Lower leg skin (tissue), 4 donors: ENCODE measurements at regions not wholly inside any gene's neighbourhood (a gene's known extent, or its start where the extent isn't known, plus 50 kb on each side); places are given as distances from the start of the nearest gene placed in this dataset.

Experiments used
- DNase-seq, 2 donors: peaks; one replicate each; pipeline ENCODE4 v3.0.0-alpha.2; 2019; ENCODE audit warnings: low spot score in 2 of 2
- H3K4me3 ChIP-seq: fragments of 200-600 bp; sonication (generic); 2 replicates; pipeline ENCODE4 v1.5.1; 2017; ENCODE audit warnings: mild to moderate bottlenecking, low read depth; ENCODE audit not compliant: poor library complexity, severe bottlenecking
- POLR2A ChIP-seq, 2 donors: fragments of 450-650 bp; IDR thresholded peaks; one replicate each; pipeline ENCODE4 v1.6.1; 2016 to 2017; ENCODE audit warnings: antibody characterized with exemption in 2 of 2, mild to moderate bottlenecking in 1 of 2, moderate library complexity in 1 of 2
- WGBS, 2 donors: methylation state at CpG; one replicate each; pipeline ENCODE4 v1.1.5; 2018; 5-methylcytosine and 5-hydroxymethylcytosine counted together
- intact Hi-C: fragments of 100-400 bp; cut with DNase I; formaldehyde crosslinking; loops from one replicate; pipeline ENCODE4 v1.15.0; 2023; ENCODE audit warnings: low total_unique reads
- TF ChIP-seq, protein P1 (sequence below), 3 donors: fragments of 450-650 bp; IDR thresholded peaks; one replicate each; pipeline ENCODE4 v1.5.1; 2016; ENCODE audit warnings: antibody characterized with exemption in 3 of 3, mild to moderate bottlenecking in 3 of 3, moderate library complexity in 2 of 3

DNA sequence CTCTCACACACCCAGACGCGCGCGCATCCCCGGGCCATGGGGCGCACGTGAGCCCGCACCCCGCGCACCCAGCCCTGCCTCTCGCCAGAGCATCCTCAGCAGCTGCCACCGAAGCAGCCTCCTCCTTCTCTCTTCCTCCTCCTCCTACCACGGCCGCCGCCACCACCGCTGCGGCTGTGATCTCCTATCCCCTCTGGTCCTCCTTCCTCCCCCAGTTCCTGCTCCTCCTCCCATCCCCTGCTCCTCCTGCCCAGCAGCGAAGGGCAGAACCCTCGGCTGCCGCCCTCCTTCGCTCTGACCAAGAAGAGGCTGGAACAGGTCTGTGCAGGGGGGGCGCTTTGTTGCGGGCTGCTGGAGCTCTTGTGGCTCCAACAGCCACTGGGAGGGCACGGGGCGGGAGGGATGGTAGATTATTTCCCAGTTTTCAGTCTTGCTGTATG is 148.7 kb upstream of the CHRDL1 start:
- no peak overlapping the region for H3K4me3 ChIP-seq
- DNase-seq: peak in 1 of 2 donors; percentile 88
- TF ChIP-seq POLR2A (IDR thresholded peaks at IDR 0.05): no peak
- TF ChIP-seq, protein P1, sequence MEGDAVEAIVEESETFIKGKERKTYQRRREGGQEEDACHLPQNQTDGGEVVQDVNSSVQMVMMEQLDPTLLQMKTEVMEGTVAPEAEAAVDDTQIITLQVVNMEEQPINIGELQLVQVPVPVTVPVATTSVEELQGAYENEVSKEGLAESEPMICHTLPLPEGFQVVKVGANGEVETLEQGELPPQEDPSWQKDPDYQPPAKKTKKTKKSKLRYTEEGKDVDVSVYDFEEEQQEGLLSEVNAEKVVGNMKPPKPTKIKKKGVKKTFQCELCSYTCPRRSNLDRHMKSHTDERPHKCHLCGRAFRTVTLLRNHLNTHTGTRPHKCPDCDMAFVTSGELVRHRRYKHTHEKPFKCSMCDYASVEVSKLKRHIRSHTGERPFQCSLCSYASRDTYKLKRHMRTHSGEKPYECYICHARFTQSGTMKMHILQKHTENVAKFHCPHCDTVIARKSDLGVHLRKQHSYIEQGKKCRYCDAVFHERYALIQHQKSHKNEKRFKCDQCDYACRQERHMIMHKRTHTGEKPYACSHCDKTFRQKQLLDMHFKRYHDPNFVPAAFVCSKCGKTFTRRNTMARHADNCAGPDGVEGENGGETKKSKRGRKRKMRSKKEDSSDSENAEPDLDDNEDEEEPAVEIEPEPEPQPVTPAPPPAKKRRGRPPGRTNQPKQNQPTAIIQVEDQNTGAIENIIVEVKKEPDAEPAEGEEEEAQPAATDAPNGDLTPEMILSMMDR (IDR thresholded peaks at IDR 0.05): no peak
- WGBS, 2 donors: 0 to 24% methylated on average over 24 to 25 of the region's 25 CpGs
- intact Hi-C loops: no loop called here

DNA sequence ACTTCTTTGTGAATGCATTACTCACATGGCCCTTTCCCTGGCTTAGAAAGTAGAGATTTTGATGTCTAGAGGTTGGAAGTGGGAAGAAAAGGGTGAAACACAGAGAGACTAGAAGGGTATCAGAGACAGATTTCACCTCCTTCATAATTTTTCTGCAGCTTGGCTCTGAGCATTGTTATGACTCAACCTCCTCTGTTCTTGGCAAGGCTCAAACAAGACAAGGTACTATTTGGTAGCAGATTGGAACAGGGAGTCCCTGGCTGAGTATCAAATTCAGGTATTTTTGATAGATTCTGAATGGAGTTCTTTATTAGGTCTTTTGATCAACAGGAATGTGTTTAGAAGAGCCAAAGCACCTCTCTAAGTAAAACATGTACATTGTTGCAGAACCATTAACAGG is 146.3 kb upstream of the CHRDL1 start:
- DNase-seq: peak in 1 of 2 donors; percentile 15
- intact Hi-C loops: no loop called here
- no peak for TF ChIP-seq POLR2A (IDR thresholded peaks at IDR 0.05)
- H3K4me3 ChIP-seq: no peak overlapping the region

DNA sequence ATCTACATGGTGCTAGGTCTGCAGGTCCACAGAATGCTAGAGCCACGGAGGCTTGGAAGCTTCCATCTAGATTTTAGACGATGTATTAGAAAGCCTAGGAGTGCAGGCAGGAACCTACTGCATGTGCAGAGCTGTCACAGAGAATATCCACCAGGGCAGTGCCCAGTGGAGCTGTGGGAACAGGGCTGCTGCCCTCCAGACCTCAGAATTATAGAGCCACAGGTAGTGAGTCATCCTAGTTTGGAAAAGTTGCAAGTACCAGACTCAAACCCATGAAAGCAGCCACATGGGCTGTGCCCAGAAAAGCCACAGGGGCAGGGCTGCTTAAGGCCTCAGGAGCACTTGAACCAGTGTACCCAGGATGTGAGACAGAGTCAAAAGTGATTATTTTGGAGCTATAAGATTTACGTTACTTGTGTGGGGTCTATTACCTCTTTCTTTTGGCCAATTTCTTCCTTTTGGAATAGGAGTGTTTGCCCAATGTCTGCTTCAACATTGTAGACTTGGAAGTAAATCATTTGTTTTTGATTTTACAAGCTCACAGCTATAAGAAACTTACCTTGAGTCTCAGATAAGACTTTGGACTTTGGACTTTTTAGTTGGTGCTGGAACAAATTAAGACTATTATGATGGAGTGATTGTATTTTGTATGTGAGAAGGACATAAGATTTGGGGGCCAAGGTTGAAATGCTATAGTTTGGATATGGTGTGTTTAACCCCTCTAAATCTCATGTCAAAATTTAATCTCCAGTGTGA is 143.5 kb upstream of the CHRDL1 start:
- WGBS, 2 donors: 77 to 81% methylated on average over 3 of the region's 3 CpGs
- intact Hi-C loops: no loop called here
- TF ChIP-seq, protein P1 (IDR thresholded peaks at IDR 0.05): no peak
- TF ChIP-seq POLR2A (IDR thresholded peaks at IDR 0.05): no peak
- DNase-seq: no peak
- H3K4me3 ChIP-seq: no peak overlapping the region

DNA sequence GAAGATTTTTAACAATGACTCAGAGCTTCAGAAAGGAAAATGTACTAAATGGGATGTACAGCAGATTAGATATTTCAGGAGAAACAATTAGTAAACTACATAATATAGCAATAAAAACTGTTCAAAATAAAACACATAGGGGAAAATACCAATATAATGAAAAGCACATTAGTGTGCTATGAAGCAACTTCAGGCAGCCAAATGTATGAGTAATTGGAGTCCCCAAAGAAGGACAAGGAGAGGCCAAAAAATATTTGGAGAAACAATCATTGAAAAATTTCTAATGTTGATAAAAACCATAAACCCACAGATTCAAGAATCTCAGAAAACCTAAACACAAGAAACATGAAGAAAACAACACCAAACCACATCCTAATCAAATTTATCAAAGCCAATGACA is 129.3 kb upstream of the CHRDL1 start:
- TF ChIP-seq, protein P1 (IDR thresholded peaks at IDR 0.05): no peak
- no peak for TF ChIP-seq POLR2A (IDR thresholded peaks at IDR 0.05)
- H3K4me3 ChIP-seq: no peak overlapping the region
- intact Hi-C loops: no loop called here
- DNase-seq: no peak

DNA sequence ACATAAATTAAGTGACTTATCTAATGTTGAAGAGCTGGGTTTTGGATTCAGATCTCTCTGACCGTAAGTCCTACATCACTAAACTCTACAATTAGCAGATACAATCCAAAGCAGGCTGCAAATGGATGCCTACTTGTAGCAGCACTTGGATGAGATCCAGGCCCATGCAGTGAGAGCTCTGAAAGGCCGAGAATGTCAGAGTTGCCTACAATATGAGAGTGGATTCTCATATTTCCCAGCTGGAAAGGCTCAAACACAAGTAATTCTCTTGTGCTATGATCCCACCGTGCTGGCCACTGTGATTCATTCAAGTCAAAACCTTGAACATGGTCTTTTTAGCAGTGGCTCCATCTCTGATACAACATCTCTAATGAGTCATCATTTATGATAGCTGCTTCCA is 125.4 kb upstream of the CHRDL1 start:
- no peak overlapping the region for H3K4me3 ChIP-seq
- TF ChIP-seq, protein P1 (IDR thresholded peaks at IDR 0.05): no peak
- TF ChIP-seq POLR2A (IDR thresholded peaks at IDR 0.05): no peak
- no peak for DNase-seq
- WGBS, 2 donors: 66 to 93% methylated on average over 3 of the region's 3 CpGs
- intact Hi-C loops: no loop called here

DNA sequence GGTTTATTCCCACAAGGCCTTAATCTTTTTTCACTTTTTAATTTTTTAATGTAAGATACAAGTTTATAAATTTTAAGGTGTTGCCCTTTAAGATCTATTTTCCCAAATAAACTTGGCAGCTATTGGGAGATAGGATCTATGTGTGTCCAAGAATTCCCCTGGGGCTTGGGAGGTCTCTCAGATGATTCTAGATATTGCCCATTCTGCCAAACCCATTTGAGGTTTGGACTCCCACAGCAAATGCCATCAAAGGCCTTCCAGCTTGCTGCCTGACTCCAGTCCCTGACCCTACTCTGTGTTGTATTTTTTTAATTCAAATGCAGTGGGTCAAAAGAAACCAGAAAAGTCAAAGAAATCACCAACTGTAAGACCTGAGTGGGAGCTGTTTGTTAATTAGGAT is 120.0 kb upstream of the CHRDL1 start:
- DNase-seq: no peak
- TF ChIP-seq, protein P1 (IDR thresholded peaks at IDR 0.05): no peak
- no peak for TF ChIP-seq POLR2A (IDR thresholded peaks at IDR 0.05)
- H3K4me3 ChIP-seq: no peak overlapping the region
- intact Hi-C loops: no loop called here
